Astrocyte of the hippocampus (primary cell): ENCODE measurements at regions not wholly inside any gene's neighbourhood (a gene's known extent, or its start where the extent isn't known, plus 50 kb on each side); places are given as distances from the start of the nearest gene placed in this dataset.
"Not testable (repeated sequence)": the region's sequence is repeated elsewhere in the genome, so short reads cannot be mapped to it uniquely, and the experiment has no call there.

Experiments used
- DNase-seq: peaks from one replicate; pipeline ENCODE4 v3.0.0; 2011; ENCODE audit warnings: low read depth, low spot score

- no peak for DNase-seq
Observed at GRCh38 chr5:74534397-74535129, 106.0 kb downstream of the ENC1 start.

- DNase-seq = no peak
Observed at GRCh38 chr5:74530326-74531050, 110.0 kb downstream of the ENC1 start.

GRCh38 chr5:74529101-74529500, 111.4 kb downstream of the ENC1 start:
- peak; percentile 85 for DNase-seq

GRCh38 chr5:74526111-74526510, 114.4 kb downstream of the ENC1 start:
- DNase-seq = no peak

DNA sequence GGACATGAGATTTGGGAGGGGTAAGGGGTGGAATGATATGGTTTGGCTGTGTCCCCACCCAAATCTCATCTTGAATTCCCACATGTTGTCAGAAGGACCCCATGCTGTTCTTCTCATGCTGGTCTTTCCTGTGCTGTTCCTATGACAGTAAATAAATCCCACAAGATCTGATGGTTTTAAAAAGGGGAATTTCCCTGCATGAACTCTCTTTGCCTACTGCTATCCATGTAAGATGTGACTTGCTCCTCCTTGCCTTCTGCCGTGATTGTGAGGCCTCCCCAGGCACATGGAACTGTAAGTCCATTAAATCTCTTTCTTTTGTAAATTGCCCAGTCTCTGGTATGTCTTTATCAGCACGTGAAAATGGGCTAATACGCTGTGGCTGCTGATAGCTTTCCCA, 115.8 kb downstream of the ENC1 start:
- not testable (repeated sequence) for DNase-seq

DNA sequence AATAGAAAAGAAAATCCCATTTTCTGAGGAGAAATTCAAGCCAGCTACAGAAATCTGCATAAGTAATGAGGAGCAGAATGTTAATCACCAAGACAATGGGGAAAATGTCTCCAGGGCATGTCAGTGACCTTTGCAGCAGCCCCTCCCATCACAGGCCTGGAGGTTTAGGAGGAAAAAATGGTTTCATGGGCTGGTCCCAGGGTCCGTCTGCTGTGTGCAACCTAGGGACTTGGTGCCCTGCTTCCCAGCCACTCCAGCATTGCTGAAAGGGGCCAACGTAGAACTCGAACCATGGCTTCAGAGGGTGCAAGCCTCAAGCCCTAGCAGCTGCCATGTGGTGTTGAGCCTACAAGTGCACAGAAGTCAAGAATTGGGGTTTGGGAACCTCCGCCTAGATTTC, 116.8 kb downstream of the ENC1 start:
- not testable (repeated sequence) for DNase-seq

DNA sequence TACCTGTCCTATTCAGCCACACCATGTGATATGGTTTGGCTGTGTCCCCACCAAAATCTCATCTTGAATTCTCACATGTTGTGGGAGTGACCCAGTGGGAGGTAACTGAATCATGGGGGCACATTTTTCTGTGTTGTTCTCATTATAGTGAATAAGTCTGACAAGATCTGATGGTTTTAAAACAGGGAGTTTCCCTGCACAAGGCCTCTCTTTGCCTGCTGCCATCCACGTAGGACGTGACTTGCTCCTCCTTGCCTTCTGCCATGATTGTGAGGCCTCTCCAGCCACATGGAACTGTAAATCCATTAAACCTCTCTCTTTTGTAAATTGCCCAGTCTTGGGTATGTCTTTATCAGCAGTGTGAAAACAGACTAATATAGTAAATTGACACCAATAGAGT, 117.7 kb downstream of the ENC1 start:
- DNase-seq = not testable (repeated sequence)

DNA sequence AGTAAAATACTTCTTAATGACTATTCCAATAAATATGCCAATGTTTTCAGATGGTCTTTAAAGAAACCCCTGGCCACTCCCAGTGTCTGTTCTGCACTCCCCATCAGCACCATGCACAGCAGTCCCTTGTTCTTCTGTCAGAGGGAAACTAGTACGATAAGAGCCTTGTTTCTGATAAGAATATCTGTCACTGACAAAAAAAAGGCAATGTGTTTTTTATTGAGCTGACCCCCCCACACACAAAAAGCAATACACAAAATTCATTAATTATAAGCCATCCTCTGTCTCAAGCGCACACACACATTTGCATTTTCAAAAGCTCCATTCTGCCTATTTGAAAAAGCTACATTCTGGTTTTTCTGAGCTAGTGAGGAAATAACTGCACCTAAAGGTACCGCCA, 119.1 kb downstream of the ENC1 start:
- DNase-seq = no peak

- no peak for DNase-seq
Observed at GRCh38 chr5:74519679-74520078, 120.8 kb downstream of the ENC1 start.

- no peak for DNase-seq
Observed at GRCh38 chr5:74519161-74519571, 121.4 kb downstream of the ENC1 start.

GRCh38 chr5:74517700-74518099, 122.8 kb downstream of the ENC1 start:
- DNase-seq = peak; percentile 90

- peak; percentile 17 for DNase-seq
Observed at GRCh38 chr5:74516211-74516636, 124.3 kb downstream of the ENC1 start.

- no peak for DNase-seq
Observed at GRCh38 chr5:74514888-74515551, 125.5 kb downstream of the ENC1 start.

DNA sequence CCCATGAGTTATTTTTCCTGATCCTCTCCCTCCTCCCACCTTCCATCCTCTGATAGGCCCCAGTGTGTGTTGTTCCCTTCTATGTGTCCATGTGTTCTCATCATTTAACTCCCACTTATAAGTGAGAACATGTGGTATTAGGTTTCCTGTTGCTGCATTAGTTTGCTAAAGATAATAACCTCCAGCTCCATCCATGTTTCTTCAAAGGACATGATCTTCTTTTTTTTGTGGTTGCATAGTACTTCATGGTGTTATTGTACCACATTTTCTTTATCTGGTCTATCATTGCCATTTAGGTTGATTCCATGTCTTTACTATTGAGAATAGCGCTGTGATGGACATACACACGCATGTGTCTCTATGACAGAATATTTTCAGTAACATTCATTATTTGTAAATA, 128.8 kb downstream of the ENC1 start:
- DNase-seq = not testable (repeated sequence)

DNA sequence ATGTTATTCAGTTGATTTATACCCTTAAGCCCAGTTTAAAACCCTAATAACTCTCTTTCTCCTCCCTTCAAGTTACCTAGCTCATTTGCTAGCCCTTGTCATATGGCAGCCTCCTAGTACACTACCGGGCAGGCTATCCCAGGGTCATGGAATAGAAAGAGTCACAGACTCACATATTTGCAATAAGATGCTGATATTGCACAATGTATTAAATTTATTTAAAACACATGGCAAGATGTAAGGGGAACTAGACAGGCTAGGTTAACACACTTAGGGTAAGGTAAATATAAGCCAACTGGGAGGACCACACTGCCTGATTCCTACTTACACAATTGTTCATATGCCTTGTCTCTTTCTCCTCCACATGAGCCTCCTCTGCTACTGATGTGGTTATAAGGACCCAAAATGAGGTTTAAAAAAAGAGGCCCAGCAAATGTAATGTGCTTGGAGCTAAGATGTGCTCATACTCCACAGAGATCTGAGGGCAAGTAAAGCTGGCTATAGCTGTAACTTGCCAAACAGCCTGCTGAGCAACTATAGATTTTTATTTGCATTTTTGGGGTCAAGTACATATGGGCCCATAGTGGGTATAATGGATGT, 130.0 kb downstream of the ENC1 start:
- DNase-seq = no peak

DNA sequence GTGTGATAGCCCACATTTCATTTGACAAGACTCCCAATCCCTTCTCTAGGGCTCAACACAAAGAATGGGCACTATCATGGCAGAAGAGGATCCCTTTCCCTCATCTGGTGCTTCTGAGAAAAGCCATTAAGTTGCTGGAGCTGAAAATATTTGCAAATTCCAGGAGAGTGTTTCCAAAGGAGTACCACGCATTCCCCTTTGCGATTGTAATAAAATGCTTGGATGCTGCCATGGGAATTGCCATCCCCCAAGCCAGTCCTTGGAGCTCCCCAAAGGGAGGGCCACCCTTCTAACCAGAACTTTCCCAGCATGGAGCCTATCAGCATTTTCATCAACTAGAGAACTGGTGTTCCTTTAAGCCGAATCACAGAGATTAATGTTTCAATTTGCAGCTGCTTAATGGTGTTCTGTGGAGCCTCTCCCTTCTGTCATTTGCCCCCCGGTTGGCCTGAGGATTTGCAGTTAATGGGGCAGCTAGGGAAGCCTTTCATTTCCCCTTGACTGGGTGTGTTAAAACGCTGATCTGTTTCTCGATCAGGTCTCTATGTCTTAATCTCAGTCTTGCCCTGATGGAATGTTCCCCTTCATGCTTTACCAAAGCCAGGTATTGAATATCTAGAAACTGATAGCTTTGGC, 133.0 kb downstream of the ENC1 start:
- no peak for DNase-seq

GRCh38 chr5:74506119-74506518, 134.4 kb downstream of the ENC1 start:
- no peak for DNase-seq

GRCh38 chr5:74504463-74504862, 136.1 kb downstream of the ENC1 start:
- no peak for DNase-seq

- DNase-seq = no peak
Observed at GRCh38 chr5:74502479-74502950, 138.0 kb downstream of the ENC1 start.

- no peak for DNase-seq
Observed at GRCh38 chr5:74501674-74502478, 138.7 kb downstream of the ENC1 start.
